Ectodermal cell (in vitro differentiated cells): ENCODE measurements at regions not wholly inside any gene's neighbourhood (a gene's known extent, or its start where the extent isn't known, plus 50 kb on each side); places are given as distances from the start of the nearest gene placed in this dataset.
"Not testable (repeated sequence)": the region's sequence is repeated elsewhere in the genome, so short reads cannot be mapped to it uniquely, and the experiment has no call there.

ENCODE experiments used
- H3K27ac ChIP-seq: 2 replicates; pipeline ENCODE4 v1.7.0; 2013; ENCODE audit warnings: mild to moderate bottlenecking, low read depth, low read length; ENCODE audit not compliant: insufficient read depth, poor library complexity, severe bottlenecking
- H3K27me3 ChIP-seq: 2 replicates; pipeline ENCODE4 v1.7.0; 2013; ENCODE audit warnings: mild to moderate bottlenecking, low read length; ENCODE audit not compliant: insufficient read depth, control insufficient read depth, poor library complexity, severe bottlenecking
- H3K36me3 ChIP-seq: one replicate; pipeline ENCODE4 v1.7.0; 2013; ENCODE audit warnings: low read length; ENCODE audit not compliant: control insufficient read depth, insufficient read depth
- H3K4me1 ChIP-seq: one replicate; pipeline ENCODE4 v1.7.0; 2013; ENCODE audit warnings: low read length; ENCODE audit not compliant: control insufficient read depth, insufficient read depth
- H3K4me3 ChIP-seq: 2 replicates; pipeline ENCODE4 v1.7.0; 2013; ENCODE audit warnings: low read depth, low read length, control low read depth; ENCODE audit not compliant: insufficient read depth
- H3K9me3 ChIP-seq: 2 replicates; pipeline ENCODE4 v1.7.0; 2013; ENCODE audit warnings: mild to moderate bottlenecking, low read length, moderate library complexity; ENCODE audit not compliant: control insufficient read depth
- WGBS, 2 experiments: methylation state at CpG; one replicate each; pipeline ENCODE4 v1.1.7; 2013; ENCODE audit warnings: missing lambda C conversion rate in 2 of 2; 5-methylcytosine and 5-hydroxymethylcytosine counted together

DNA sequence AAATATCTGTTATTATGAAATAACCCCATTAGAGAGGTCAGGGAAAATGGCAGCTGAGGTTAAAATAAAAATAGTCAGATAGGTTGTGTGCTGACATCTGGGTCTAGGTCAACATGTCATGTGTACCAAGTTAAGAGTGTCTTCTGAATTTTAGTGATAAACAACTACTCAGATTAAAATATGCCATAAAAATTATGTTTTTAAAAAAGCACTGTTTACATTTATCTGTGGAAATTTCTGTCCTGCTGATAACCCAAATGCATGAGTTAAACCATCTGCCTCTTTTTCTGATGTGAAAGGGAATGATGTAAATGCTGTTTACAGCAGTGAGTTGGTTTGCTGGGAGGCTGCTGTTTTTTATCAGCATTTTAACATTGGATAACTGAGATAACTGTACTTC is 361.2 kb upstream of the TARS1 start:
- no peaks in the 10 kb centered on the region for H3K4me1 ChIP-seq
- H3K27me3 ChIP-seq = no peaks in the 10 kb centered on the region
- H3K36me3 ChIP-seq = no peaks in the 10 kb centered on the region
- no peak overlapping the region for H3K27ac ChIP-seq
- H3K9me3 ChIP-seq = no peaks in the 10 kb centered on the region
- H3K4me3 ChIP-seq = no peak overlapping the region

DNA sequence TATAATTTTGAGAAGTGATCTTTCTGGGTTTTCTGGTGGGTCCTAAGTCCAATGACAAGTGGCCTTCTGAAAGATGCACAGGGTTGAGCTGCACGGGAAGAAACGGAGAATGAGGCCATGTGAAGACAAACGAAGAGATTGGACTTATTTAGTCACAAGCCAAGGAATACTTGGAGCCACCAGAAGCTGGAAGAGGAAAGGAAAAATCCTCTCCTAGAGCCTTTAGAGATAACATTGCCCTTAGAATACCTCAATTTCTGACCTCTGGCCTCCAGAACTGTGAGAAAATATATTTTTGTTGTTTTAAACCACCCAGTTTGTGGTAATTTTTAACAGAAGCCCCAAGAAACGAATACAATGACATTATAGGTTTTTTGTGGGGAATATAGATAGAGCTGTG is 360.5 kb upstream of the TARS1 start:
- H3K4me1 ChIP-seq = no peaks in the 10 kb centered on the region
- 89 to 100% methylated on average over 4 of the region's 4 CpGs for WGBS, 2 experiments
- H3K36me3 ChIP-seq = no peaks in the 10 kb centered on the region
- H3K27me3 ChIP-seq = no peaks in the 10 kb centered on the region
- H3K4me3 ChIP-seq = no peak overlapping the region
- H3K27ac ChIP-seq = no peak overlapping the region
- H3K9me3 ChIP-seq = no peaks in the 10 kb centered on the region

DNA sequence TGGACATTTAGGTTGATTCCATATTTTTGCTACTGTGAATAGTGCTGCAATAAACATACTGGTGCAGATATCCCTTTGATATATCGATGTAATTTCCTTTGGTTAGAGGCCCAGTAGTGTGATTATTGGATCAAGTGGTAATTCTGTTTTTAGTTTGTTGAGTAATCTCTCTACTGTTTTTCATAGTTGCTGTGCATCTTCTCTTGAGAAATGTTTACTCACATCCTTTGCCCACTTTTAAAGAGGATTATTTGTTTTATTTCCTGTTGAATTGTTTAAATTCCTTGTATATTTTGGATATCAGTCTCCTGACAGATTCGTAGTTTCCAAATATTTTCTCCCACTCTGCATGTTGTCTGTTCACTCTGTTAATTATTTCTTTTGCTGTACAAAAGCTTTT is 352.6 kb upstream of the TARS1 start:
- no peaks in the 10 kb centered on the region for H3K27me3 ChIP-seq
- no peak overlapping the region for H3K4me3 ChIP-seq
- H3K27ac ChIP-seq = no peak overlapping the region
- no peaks in the 10 kb centered on the region for H3K36me3 ChIP-seq
- 83 to 100% methylated on average over 1 to 2 of the region's 2 CpGs for WGBS, 2 experiments
- H3K9me3 ChIP-seq = no peaks in the 10 kb centered on the region
- no peaks in the 10 kb centered on the region for H3K4me1 ChIP-seq

DNA sequence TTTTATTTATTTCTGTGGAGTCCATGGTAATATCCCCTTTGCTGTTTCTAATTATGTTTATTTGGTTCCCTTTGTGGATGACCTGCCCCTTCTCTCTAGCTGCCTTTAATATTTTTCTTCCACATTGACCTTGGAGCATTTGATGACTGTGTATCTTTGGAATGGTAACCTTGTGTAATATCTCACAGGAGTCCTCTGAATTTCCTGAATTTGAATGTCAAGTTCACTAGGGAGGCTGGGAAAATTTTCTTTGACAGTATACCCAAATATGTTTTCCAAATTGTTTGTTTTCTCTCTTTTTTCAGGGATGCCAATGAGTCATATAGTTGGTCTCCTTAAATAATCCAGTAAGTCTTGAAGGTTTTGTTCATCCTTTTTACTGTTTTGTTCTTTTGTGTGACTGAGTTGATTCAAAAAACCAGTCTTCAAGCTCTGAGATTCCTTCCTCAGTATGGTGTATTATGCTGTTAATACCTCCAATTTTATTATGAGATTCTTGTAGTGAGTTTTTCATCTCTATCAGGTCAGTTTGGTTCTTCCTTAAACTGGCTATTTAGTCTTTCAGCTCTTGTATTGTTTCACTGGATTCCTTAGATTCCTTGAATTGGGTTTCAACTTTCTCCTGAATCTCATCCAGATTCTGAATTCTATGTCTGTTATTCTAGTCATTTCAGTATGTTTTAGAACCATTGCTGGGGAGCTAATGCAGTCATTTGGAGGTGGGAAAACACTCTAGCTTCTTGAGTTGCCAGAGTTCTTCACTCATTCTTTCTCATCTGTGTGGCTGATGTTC is 349.0 kb upstream of the TARS1 start:
- Histone ChIP-seq H3K9me3 (no peaks in the 10 kb centered on the region), H3K27ac (no peak overlapping the region), H3K36me3 (no peaks in the 10 kb centered on the region), H3K4me3 (no peak overlapping the region), H3K27me3 (no peaks in the 10 kb centered on the region), H3K4me1 (no peaks in the 10 kb centered on the region)

DNA sequence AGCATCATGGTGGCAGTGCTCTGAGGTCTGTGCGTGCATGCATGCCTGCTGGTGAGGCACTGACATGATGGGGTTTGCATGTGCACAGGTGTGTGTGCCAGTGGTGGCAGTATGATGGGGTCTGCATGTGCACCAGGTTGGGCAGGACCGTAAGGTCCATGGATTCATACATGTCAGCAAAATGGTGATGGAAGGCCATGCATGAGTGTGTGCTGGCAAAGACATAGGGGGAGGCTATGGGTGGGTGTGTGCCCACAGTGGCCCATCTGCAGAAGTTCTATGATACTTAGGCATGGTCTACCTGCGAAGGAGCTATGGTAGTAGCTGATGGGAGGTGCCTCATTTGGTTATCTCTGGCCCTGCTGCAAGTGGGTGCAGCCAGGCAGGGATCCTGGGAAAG is 348.0 kb upstream of the TARS1 start:
- WGBS, 2 experiments = 93% methylated on average over 3 of the region's 3 CpGs
- Histone ChIP-seq H3K36me3 (no peaks in the 10 kb centered on the region), H3K27ac (no peak overlapping the region), H3K4me1 (no peaks in the 10 kb centered on the region), H3K27me3 (no peaks in the 10 kb centered on the region), H3K9me3 (no peaks in the 10 kb centered on the region), H3K4me3 (no peak overlapping the region)

DNA sequence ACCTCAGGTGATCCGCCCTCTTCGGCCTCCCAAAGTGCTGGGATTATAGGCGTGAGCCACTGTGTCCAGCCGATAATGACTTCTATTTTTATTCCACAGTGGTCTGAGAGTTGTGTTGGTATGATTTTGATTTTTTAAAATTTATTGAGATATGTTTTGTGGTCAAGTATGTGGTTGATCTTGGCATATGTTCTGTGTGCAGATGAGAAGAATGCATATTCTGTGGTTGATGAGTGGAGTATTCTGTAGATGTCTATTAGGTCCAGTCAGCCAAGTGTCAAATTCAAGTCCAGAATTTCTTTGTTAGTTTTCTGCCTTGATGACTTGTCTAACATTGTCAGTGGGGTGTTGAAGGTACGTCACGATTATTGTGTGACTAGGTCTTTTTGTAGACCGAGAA is 338.2 kb upstream of the TARS1 start:
- Histone ChIP-seq H3K27me3 (no peaks in the 10 kb centered on the region), H3K27ac (no peak overlapping the region), H3K4me3 (no peak overlapping the region), H3K4me1 (no peaks in the 10 kb centered on the region), H3K9me3 (no peaks in the 10 kb centered on the region), H3K36me3 (no peaks in the 10 kb centered on the region)
- 92 to 96% methylated on average over 7 of the region's 7 CpGs for WGBS, 2 experiments

DNA sequence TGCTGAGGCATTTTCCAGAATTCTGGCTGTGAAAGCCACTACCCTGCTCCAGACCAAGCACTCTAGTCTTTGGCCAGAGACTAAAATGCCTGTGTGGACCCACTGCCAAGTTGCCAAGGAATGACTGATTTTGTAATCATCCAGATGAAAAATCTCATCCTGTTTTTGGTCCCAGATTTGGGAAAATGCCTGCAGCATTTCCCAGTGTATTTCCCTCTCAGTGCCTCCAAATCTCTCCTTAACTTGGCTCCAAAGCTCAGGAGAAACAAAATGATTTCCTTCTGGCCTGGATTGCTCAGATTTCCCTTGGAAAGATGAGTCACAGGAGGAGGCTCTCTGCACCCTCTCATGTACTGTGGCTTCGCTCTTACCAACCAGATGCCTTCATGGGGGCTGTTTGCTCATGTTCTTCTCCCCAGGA is 335.2 kb upstream of the TARS1 start:
- WGBS, 2 experiments = 94% methylated on average over 1 of the region's 1 CpG
- Histone ChIP-seq H3K27me3 (no peaks in the 10 kb centered on the region), H3K4me1 (no peaks in the 10 kb centered on the region), H3K36me3 (no peaks in the 10 kb centered on the region), H3K4me3 (no peak overlapping the region), H3K9me3 (no peaks in the 10 kb centered on the region), H3K27ac (no peak overlapping the region)

DNA sequence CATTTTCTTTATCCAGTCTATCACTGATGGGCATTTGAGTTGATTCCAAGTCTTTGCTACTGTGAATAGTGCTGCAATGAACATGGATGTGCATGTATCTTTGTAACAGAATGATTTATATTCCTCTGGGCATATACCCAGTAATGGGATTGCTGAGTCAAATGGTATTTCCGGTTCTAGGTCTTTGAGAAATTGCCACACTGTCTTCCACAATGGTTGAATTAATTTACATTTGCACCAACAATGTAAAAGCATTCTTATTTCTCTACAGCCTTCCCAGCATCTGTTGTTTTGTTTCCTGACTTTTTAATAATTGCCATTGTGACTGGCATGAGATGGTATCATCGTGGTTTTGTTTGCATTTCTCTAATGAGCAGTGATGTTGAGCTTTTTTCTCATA is 330.3 kb upstream of the TARS1 start:
- not testable (repeated sequence) for H3K9me3 ChIP-seq, H3K4me1 ChIP-seq, H3K4me3 ChIP-seq, H3K36me3 ChIP-seq, H3K27me3 ChIP-seq, H3K27ac ChIP-seq
- 88 to 90% methylated on average over 2 of the region's 2 CpGs for WGBS, 2 experiments

DNA sequence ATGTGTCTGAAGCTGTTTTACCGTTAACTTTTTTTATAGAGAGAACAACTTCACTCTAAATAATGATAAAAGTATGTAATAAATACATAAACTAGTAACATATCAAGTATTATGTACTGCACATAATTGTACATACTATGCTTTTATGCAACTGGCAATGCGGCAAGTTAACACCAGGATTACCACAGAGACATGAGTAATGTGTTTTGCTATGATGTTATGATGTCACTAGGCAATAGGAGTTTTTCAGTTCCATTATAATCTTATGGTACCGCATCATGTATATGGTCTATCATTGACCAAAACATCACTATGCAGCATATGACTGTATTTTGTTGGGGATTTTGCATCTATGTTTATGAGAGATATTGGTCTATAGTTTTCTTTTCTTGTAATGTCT is 326.4 kb upstream of the TARS1 start:
- Histone ChIP-seq H3K27ac (no peak overlapping the region), H3K4me3 (no peak overlapping the region), H3K27me3 (no peaks in the 10 kb centered on the region), H3K4me1 (no peaks in the 10 kb centered on the region), H3K36me3 (no peaks in the 10 kb centered on the region), H3K9me3 (no peaks in the 10 kb centered on the region)
- 90 to 100% methylated on average over 1 to 2 of the region's 3 CpGs for WGBS, 2 experiments

DNA sequence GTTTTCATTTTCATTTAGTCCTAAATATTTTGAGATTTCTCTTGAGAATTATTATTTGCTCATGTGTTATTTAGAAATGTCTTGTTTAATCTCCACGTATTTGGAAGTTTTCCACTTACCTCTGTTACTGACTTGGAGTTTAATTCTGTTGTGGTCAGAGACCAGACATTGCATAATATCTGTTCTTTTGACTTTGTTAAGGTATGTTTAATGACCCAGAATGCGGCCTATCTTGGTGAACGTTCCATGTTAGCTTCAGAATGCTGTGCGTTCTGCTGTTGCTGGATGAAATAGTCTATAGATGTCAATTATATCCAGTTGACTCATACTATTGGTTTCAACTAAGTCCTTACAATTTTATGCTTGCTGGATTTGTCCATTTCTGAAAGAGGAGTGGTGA is 325.3 kb upstream of the TARS1 start:
- no peak overlapping the region for H3K4me3 ChIP-seq
- no peaks in the 10 kb centered on the region for H3K9me3 ChIP-seq
- no peaks in the 10 kb centered on the region for H3K4me1 ChIP-seq
- no peaks in the 10 kb centered on the region for H3K27me3 ChIP-seq
- H3K27ac ChIP-seq = no peak overlapping the region
- H3K36me3 ChIP-seq = no peaks in the 10 kb centered on the region
- WGBS, 2 experiments = 96 to 100% methylated on average over 3 to 4 of the region's 4 CpGs
